Limb (tissue), 2 donors: ENCODE measurements at regions not wholly inside any gene's neighbourhood (a gene's known extent, or its start where the extent isn't known, plus 50 kb on each side); places are given as distances from the start of the nearest gene placed in this dataset.
"Not testable (repeated sequence)": the region's sequence is repeated elsewhere in the genome, so short reads cannot be mapped to it uniquely, and the experiment has no call there.

Experiments
- DNase-seq, 2 donors: peaks; one replicate each; pipeline ENCODE4 v3.0.0-alpha.2; 2016; ENCODE audit errors: extremely low spot score in 2 of 2

GRCh38 chr2:51290725-51291124 lies 258.8 kb upstream of the NRXN1 start:
- DNase-seq = no peak

- DNase-seq = no peak
These were observed 257.1 kb upstream of the NRXN1 start for GRCh38 chr2:51289045-51289444.

GRCh38 chr2:51268191-51268590 lies 236.3 kb upstream of the NRXN1 start:
- DNase-seq = no peak

GRCh38 chr2:51265539-51265938 lies 233.6 kb upstream of the NRXN1 start:
- no peak for DNase-seq

- DNase-seq = no peak
These were observed 232.0 kb upstream of the NRXN1 start for GRCh38 chr2:51263951-51264350.

- DNase-seq = not testable (repeated sequence)
These were observed 231.2 kb upstream of the NRXN1 start for GRCh38 chr2:51263101-51263500.

- DNase-seq = no peak
These were observed 226.4 kb upstream of the NRXN1 start for GRCh38 chr2:51258301-51258700.

GRCh38 chr2:51256736-51257135 lies 224.8 kb upstream of the NRXN1 start:
- DNase-seq = no peak

GRCh38 chr2:51251356-51251755 lies 219.4 kb upstream of the NRXN1 start:
- no peak for DNase-seq

GRCh38 chr2:51247252-51247805 lies 215.4 kb upstream of the NRXN1 start:
- DNase-seq = no peak

GRCh38 chr2:51243892-51244535 lies 212.1 kb upstream of the NRXN1 start:
- DNase-seq = no peak

- no peak for DNase-seq
These were observed 205.8 kb upstream of the NRXN1 start for GRCh38 chr2:51237626-51238271.

- no peak for DNase-seq
These were observed 200.1 kb upstream of the NRXN1 start for GRCh38 chr2:51232027-51232426.

- no peak for DNase-seq
These were observed 199.1 kb upstream of the NRXN1 start for GRCh38 chr2:51231071-51231470.

- DNase-seq = no peak
These were observed 193.4 kb upstream of the NRXN1 start for GRCh38 chr2:51225377-51225776.

- DNase-seq = no peak
These were observed 192.9 kb upstream of the NRXN1 start for GRCh38 chr2:51224790-51225189.

- no peak for DNase-seq
These were observed 190.2 kb upstream of the NRXN1 start for GRCh38 chr2:51222106-51222505.

GRCh38 chr2:51220606-51221005 lies 188.7 kb upstream of the NRXN1 start:
- peak in 1 of 2 donors; percentile 34 for DNase-seq

- no peak for DNase-seq
These were observed 188.1 kb upstream of the NRXN1 start for GRCh38 chr2:51220080-51220479.

GRCh38 chr2:51219468-51219867 lies 187.5 kb upstream of the NRXN1 start:
- no peak for DNase-seq

- DNase-seq = no peak
These were observed 186.1 kb upstream of the NRXN1 start for GRCh38 chr2:51218047-51218446.

- DNase-seq = no peak
These were observed 181.9 kb upstream of the NRXN1 start for GRCh38 chr2:51213826-51214225.

- DNase-seq = no peak
These were observed 180.4 kb upstream of the NRXN1 start for GRCh38 chr2:51212374-51212773.
